ENCODE measurements at regions not wholly inside any gene's neighbourhood (a gene's known extent, or its start where the extent isn't known, plus 50 kb on each side); places are given as distances from the start of the nearest gene placed in this dataset.

DNA sequence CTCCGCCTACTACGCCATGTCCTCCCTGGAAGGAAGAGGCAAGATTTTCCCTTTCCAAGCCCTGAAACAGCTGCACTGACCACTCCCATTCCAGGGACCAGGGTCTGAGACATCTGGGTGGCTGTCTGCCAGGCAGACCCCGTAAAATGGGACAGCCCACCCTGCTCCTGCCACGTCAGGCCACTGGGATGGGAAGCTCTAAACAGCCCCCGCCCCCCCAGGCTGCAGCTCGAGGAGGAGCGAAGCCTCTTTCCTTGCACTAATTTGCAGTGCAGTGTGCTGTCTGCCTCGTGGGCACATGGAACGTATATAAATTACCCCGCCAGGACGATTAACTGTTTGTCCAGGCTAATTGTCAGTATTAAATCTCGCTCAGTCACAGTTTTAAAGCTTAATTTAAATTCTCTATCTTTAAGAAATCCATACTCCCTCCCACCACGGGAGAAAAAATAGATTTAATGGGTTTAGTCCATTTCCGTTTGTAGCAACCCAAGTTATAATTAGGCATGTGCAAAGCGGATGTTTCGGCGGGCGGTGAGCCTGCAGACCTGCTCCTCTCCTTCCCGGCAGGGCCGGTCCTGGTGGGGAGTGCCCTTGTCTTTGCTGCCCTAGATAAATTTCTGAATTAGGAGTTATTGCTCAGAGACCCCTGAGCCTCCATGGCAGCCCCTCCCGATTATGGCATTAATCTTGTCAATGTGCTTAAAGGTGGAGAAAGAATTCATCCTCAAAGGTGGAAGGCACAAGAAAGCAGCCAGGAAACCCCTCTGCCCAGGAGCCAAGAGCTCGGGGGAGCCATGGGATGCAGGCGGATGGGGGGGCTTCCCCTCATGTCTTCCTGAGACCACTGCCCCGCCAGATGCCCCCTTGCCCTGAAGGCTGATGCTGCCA, 268.0 kb upstream of the TNRC6C start:
- no peak for DNase-seq (ENCODE audit: low read depth, low spot score)
- Histone ChIP-seq H3K27me3 (ENCODE audit: control insufficient read depth, insufficient read depth, low read length) (peaks cover 41% of the 10 kb centered on the region), H3K27ac (ENCODE audit: low read depth, low read length) (peak overlapping the region; percentile 11), H3K4me3 (ENCODE audit: low read depth, low read length) (no peak overlapping the region), H3K9me3 (ENCODE audit: control insufficient read depth, insufficient read depth, low read length) (no peaks in the 10 kb centered on the region)
- TF ChIP-seq, protein P1, sequence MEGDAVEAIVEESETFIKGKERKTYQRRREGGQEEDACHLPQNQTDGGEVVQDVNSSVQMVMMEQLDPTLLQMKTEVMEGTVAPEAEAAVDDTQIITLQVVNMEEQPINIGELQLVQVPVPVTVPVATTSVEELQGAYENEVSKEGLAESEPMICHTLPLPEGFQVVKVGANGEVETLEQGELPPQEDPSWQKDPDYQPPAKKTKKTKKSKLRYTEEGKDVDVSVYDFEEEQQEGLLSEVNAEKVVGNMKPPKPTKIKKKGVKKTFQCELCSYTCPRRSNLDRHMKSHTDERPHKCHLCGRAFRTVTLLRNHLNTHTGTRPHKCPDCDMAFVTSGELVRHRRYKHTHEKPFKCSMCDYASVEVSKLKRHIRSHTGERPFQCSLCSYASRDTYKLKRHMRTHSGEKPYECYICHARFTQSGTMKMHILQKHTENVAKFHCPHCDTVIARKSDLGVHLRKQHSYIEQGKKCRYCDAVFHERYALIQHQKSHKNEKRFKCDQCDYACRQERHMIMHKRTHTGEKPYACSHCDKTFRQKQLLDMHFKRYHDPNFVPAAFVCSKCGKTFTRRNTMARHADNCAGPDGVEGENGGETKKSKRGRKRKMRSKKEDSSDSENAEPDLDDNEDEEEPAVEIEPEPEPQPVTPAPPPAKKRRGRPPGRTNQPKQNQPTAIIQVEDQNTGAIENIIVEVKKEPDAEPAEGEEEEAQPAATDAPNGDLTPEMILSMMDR (IDR thresholded peaks at IDR 0.05; ENCODE audit: low read depth, low read length) = no peak
- ChIA-PET POLR2A (no interaction called here), CTCF (no interaction called here)

DNA sequence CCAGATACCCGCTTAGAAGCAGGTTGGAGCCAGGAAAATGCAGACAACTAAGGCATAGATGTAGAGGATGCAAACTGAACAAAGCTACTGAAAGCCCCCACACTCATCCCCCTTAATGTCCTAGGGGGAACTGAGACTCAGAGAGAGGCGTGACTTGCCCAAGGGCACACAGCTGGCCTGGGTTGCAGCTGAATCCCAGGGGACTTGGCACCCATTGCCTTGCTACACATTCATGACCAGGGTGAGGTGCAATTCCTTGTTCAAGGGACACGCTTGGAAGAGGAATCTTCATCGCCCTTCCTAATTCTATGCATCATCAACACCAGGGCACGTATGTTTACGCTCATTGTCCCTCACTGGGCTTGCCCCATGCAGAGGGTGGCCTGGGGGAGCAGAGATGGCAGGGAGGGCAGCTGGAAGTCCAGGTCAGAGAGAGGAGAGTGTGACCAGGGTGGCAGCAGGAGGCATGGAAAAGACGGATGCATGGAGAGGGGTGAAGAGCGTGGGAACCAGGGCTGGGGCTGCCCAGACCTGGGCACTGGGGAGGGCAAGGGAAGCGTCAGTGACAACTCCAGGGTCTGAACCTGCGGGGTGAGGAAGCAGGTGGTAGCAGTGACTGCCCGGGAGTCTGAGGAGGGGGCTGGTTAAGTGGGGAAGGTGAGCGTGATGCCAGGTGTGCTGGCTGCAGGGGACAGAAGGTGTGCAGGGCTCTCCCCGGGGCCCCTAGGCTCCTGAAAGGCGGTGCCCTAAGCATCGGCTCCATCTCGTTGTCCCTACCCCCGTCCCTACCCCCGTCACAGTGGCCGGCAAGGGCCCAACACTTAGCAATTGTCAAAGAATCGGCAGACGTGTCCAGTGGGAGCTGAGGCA, 267.1 kb upstream of the TNRC6C start:
- Histone ChIP-seq H3K9me3 (ENCODE audit: control insufficient read depth, insufficient read depth, low read length) (no peaks in the 10 kb centered on the region), H3K27me3 (ENCODE audit: control insufficient read depth, insufficient read depth, low read length) (peaks cover 48% of the 10 kb centered on the region), H3K27ac (ENCODE audit: low read depth, low read length) (no peak overlapping the region), H3K4me3 (ENCODE audit: low read depth, low read length) (no peak overlapping the region)
- POLR2A ChIA-PET = no interaction called here
- DNase-seq (ENCODE audit: low read depth, low spot score) = no peak
- TF ChIP-seq, protein P1 (IDR thresholded peaks at IDR 0.05; ENCODE audit: low read depth, low read length) = no peak
- CTCF ChIA-PET = no interaction called here

DNA sequence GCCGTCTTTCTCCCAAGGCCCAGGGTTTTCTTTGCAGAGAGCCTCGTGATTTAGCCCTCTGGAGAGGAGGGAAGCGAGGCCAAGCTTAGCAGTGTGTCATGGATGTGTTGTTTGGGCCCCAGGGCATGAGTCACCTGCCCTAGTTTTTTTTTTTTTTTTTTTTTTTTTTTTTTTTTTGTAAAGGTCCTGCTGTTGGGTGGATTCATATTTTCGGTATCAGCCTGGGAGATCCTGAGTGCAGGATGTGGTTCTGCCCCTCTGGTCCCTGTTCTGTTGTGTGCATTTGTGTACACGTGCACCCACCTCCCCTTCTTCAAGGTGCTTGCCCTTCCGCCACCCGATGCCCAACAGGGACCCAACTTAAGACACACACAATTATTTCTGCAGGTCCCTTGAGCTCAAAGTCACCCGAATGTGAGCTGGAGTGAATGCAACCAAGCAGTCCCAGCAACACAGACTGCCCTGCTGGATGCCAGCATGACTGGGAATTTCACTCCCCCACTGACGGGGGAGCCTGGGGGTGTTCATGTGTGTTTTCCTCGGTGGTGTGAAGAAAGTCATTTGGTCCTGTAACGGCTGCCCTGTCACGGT, 265.8 kb upstream of the TNRC6C start:
- CTCF ChIA-PET = no interaction called here
- no peak for DNase-seq (ENCODE audit: low read depth, low spot score)
- TF ChIP-seq, protein P1 (IDR thresholded peaks at IDR 0.05; ENCODE audit: low read depth, low read length) = no peak
- Histone ChIP-seq H3K9me3 (ENCODE audit: control insufficient read depth, insufficient read depth, low read length) (no peaks in the 10 kb centered on the region; the same call in 1 of the 2 replicates), H3K27ac (ENCODE audit: low read depth, low read length) (no peak overlapping the region), H3K27me3 (ENCODE audit: control insufficient read depth, insufficient read depth, low read length) (peaks cover 60% of the 10 kb centered on the region), H3K4me3 (ENCODE audit: low read depth, low read length) (no peak overlapping the region)
- POLR2A ChIA-PET = no interaction called here

DNA sequence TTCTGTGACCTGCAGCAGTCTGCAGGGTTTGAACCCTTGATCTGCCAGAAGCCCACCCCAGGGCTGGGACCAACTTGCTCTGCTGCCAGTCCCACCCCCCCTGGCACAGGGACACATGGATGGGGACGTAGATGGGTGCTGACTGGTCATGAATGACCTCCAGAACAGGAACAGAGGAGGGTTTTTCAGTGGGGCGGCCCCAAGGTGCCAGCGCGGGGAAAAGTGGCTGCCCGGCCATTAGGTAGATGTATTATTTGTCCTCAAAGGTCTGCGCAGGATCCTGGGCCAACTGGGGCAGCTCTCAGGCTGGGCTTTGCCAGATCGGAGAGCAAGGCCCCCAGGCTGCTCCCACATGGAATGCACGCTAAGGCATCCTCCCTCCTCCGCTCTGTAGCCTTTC, 265.2 kb upstream of the TNRC6C start:
- H3K27me3 ChIP-seq (ENCODE audit: control insufficient read depth, insufficient read depth, low read length) = peaks cover 62% of the 10 kb centered on the region
- no peak for DNase-seq (ENCODE audit: low read depth, low spot score)

More for the DNA sequence above, 265.2 kb upstream of the TNRC6C start:
- Histone ChIP-seq H3K27ac (ENCODE audit: low read depth, low read length) (no peak overlapping the region), H3K9me3 (ENCODE audit: control insufficient read depth, insufficient read depth, low read length) (no peaks in the 10 kb centered on the region; the same call in 1 of the 2 replicates), H3K4me3 (ENCODE audit: low read depth, low read length) (no peak overlapping the region)
- CTCF ChIA-PET = no interaction called here
- TF ChIP-seq, protein P1 (IDR thresholded peaks at IDR 0.05; ENCODE audit: low read depth, low read length) = no peak
- POLR2A ChIA-PET = no interaction called here
